ENCODE measurements at regions not wholly inside any gene's neighbourhood (a gene's known extent, or its start where the extent isn't known, plus 50 kb on each side); places are given as distances from the start of the nearest gene placed in this dataset.

DNA sequence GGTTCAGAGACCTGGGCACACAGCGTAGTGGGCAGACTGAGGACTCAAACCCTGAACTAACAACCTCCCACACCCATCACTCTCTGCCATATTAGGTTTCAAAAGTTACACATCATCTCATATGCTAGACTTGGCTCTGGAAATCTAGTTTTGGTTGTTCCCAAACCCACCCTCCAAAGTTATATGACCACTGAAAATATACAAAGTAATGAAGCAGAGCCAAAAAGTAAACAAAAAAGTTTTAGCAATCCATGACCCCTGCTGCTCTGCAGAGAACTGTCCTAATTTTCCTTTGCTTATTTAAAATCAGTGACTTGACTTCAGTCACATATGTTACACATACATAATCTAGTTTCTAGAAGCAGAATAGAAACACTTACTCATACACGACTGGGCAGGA lies 155.6 kb upstream of the TAS2R1 start:
- no peaks in the 10 kb centered on the region for H3K27me3 ChIP-seq
- H3K9me3 ChIP-seq, result no peaks in the 10 kb centered on the region
- DNase-seq (ENCODE audit: extremely low spot score in 2 of 2), result no peak
- no peak overlapping the region for H3K4me3 ChIP-seq
- no peaks in the 10 kb centered on the region for H3K36me3 ChIP-seq
- H3K27ac ChIP-seq, result no peak overlapping the region
- TF ChIP-seq POLR2AphosphoS5 (IDR thresholded peaks at IDR 0.05; ENCODE audit: insufficient read depth in 1 of 2, low read depth in 1 of 2), result no peak
- H3K4me1 ChIP-seq, result no peaks in the 10 kb centered on the region
- intact Hi-C loops (cut with DNase I), result no loop called here

DNA sequence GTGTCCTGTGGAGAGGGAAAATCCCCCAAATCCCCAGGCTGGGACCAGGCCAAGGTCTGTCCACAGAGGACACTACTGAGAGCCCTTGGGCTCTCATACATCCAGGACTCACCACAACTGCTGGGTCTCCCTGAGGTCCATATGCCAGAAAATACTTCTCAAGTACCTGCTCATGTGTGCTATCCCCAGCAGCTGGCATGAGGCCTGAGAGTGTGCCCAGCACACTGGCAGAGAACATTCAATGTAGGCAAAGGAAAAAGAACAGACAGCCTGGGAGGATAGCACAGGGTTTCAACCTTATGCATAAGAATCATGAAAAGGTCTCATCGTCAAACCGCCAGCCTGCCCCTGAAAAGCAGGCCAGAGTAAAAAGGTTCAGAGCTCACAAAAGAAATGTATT lies 154.1 kb upstream of the TAS2R1 start:
- Histone ChIP-seq H3K4me3 (no peak overlapping the region), H3K36me3 (no peaks in the 10 kb centered on the region), H3K27me3 (no peaks in the 10 kb centered on the region), H3K4me1 (no peaks in the 10 kb centered on the region), H3K27ac (no peak overlapping the region), H3K9me3 (no peaks in the 10 kb centered on the region)
- intact Hi-C loops (cut with DNase I), result no loop called here
- TF ChIP-seq POLR2A (IDR thresholded peaks at IDR 0.05), result no peak
- no peak for TF ChIP-seq CTCF (IDR thresholded peaks at IDR 0.05)
- TF ChIP-seq POLR2AphosphoS5 (IDR thresholded peaks at IDR 0.05; ENCODE audit: insufficient read depth in 1 of 2, low read depth in 1 of 2), result no peak
- DNase-seq (ENCODE audit: extremely low spot score in 2 of 2), result no peak

DNA sequence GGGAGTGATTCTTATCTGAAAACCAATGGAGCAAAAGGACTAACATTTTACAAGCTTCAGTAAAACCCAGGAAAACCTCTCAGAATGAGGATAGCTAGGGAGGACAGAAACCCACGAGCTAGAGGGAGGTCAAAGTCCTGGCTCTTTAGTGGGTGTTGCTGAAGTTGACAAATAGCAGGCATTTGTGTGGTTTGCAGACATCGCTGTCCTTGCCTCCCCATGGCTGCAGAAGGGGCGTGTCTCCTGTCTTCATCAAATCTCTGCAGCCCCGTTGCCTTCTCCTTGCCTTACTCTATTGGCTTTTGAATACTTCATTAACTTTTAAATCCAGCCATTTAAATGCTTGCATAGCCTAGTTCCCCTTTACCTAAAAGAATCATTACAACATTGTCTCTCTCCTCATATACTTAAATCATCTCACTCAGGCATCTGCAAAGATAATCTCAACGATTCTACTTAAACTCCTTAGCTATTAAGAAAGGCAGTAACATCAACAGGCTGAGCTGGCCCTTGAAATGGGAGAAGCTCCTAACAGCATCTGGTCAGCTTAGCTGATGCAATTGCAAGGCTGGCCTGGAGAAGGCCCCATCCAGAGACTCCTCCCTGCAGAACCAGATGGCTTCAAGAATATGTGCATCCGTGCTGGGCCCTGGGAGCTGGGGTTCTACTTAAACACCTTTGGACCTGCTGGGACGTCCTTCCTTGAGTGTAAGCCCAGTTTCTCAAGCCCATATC lies 152.8 kb upstream of the TAS2R1 start:
- intact Hi-C loops (cut with DNase I), result no loop called here
- no peaks in the 10 kb centered on the region for H3K27me3 ChIP-seq
- no peaks in the 10 kb centered on the region for H3K9me3 ChIP-seq
- no peak for TF ChIP-seq POLR2A (IDR thresholded peaks at IDR 0.05)
- TF ChIP-seq POLR2AphosphoS5 (IDR thresholded peaks at IDR 0.05; ENCODE audit: insufficient read depth in 1 of 2, low read depth in 1 of 2), result peak in 1 of 2 donors; percentile 11
- no peaks in the 10 kb centered on the region for H3K4me1 ChIP-seq
- H3K36me3 ChIP-seq, result no peaks in the 10 kb centered on the region
- peak overlapping the region; percentile 42 for H3K27ac ChIP-seq
- DNase-seq (ENCODE audit: extremely low spot score in 2 of 2), result no peak
- no peak overlapping the region for H3K4me3 ChIP-seq

- Histone ChIP-seq H3K4me1 (no peaks in the 10 kb centered on the region), H3K27ac (peak overlapping the region; percentile 42), H3K36me3 (no peaks in the 10 kb centered on the region), H3K4me3 (no peak overlapping the region), H3K9me3 (no peaks in the 10 kb centered on the region), H3K27me3 (no peaks in the 10 kb centered on the region)
- DNase-seq (ENCODE audit: extremely low spot score in 2 of 2), result no peak
- intact Hi-C loops (cut with DNase I), result no loop called here
- TF ChIP-seq CTCF (IDR thresholded peaks at IDR 0.05), result no peak
- no peak for TF ChIP-seq POLR2A (IDR thresholded peaks at IDR 0.05)
- no peak for TF ChIP-seq POLR2AphosphoS5 (IDR thresholded peaks at IDR 0.05; ENCODE audit: insufficient read depth in 1 of 2, low read depth in 1 of 2)
Measured at GRCh38 chr5:9781890-9782289, 151.7 kb upstream of the TAS2R1 start.

DNA sequence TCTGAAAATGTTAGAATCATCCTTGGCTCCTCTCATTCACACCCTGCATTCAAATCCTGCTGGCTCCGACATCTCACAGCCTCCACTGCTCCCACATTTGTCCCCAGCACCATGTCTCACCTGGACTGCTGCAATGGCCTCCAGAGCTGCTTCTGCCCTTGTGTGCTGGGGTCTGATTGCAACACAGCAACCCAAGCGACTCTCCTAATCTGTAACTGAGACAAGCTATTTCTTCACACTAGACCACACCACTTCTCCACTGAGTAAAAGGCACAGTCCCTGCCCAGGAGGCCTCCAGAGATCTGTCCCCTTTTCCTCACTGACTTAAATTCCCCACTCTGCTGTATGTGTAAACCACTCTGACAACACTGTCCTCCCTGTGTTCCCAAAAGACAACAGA lies 151.1 kb upstream of the TAS2R1 start:
- Histone ChIP-seq H3K4me1 (no peaks in the 10 kb centered on the region), H3K27ac (peak overlapping the region; percentile 42), H3K9me3 (no peaks in the 10 kb centered on the region), H3K4me3 (no peak overlapping the region), H3K36me3 (no peaks in the 10 kb centered on the region), H3K27me3 (no peaks in the 10 kb centered on the region)
- intact Hi-C loops (cut with DNase I), result no loop called here
- TF ChIP-seq POLR2A (IDR thresholded peaks at IDR 0.05), result no peak
- TF ChIP-seq POLR2AphosphoS5 (IDR thresholded peaks at IDR 0.05; ENCODE audit: insufficient read depth in 1 of 2, low read depth in 1 of 2), result no peak
- no peak for TF ChIP-seq CTCF (IDR thresholded peaks at IDR 0.05)
- DNase-seq (ENCODE audit: extremely low spot score in 2 of 2), result no peak

DNA sequence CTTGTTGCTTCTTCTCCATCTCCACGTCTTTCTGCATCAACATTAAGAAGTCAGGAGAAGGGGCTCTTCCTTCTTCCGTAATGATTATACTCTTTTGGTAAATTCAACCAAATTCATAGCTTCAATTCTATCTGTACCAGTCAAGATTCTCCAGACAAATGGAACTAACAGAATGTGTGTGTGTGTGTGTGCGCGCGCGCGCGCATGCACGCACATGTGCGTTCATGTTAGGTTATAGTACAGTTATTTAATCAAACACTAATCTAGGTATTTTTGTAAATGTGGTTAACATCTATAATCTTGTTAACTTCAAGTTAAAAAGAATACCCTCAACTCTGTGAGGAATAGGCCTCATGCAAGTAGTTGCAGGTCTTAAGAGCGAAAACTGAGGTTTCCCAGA lies 150.3 kb upstream of the TAS2R1 start:
- no peaks in the 10 kb centered on the region for H3K9me3 ChIP-seq
- DNase-seq (ENCODE audit: extremely low spot score in 2 of 2), result no peak
- no peaks in the 10 kb centered on the region for H3K27me3 ChIP-seq
- intact Hi-C loops (cut with DNase I), result no loop called here
- no peak overlapping the region for H3K27ac ChIP-seq
- H3K4me3 ChIP-seq, result no peak overlapping the region
- H3K36me3 ChIP-seq, result no peaks in the 10 kb centered on the region
- no peak for TF ChIP-seq POLR2A (IDR thresholded peaks at IDR 0.05)
- no peak for TF ChIP-seq CTCF (IDR thresholded peaks at IDR 0.05)
- TF ChIP-seq POLR2AphosphoS5 (IDR thresholded peaks at IDR 0.05; ENCODE audit: insufficient read depth in 1 of 2, low read depth in 1 of 2), result no peak
- H3K4me1 ChIP-seq, result no peaks in the 10 kb centered on the region
